GM19467 (cell line): ENCODE measurements at regions not wholly inside any gene's neighbourhood (a gene's known extent, or its start where the extent isn't known, plus 50 kb on each side); places are given as distances from the start of the nearest gene placed in this dataset.

ENCODE experiments used
- ATAC-seq: cut with Tn5 transposase; IDR thresholded peaks from one replicate; pipeline ENCODE4 v1.9.1; 2021; ENCODE audit warnings: mild to moderate bottlenecking, moderate library complexity; ENCODE audit not compliant: unreplicated experiment

DNA sequence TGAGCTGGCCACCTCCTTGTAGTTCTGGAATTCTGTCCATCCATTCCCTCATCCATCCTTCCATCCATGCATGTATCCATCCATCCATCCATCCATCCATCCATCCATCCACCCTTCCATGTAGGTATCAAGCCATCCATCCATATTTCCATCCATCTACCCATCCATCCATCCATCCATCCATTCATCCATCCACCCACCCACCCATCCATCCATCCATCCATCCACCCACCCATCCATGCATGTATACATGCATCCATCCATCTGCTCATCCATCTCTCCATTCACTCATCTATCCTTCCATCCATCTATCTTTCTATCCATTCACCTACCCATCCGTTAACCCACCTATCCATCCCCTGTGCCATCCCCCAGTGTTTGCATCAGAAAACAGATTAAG lies 153.6 kb upstream of the STX18 start:
- ATAC-seq, result no peak

DNA sequence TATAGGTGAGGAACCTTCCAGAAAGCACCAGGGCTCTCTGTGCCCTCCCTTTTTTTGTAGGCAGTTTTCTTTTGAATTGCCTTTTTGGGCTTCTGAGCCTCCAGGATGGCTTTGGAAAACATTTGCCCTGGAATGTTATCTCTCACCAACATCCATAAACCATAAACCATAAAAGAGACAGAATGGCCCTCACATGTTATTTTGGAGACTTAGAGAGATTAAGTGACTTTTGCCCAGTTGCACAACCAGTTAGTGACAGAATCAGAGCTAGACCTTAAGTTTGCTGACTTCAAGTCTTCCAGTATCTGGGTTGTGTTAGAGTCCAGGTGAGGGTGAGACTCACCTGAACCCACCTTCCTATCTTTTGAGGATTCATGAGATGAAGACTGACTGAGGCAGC lies 153.0 kb upstream of the STX18 start:
- ATAC-seq, result no peak

- no peak for ATAC-seq
Measured at GRCh38 chr4:4694296-4694772, 152.5 kb upstream of the STX18 start.

GRCh38 chr4:4693755-4694295 lies 152.0 kb upstream of the STX18 start:
- no peak for ATAC-seq

- no peak for ATAC-seq
Measured at GRCh38 chr4:4693258-4693657, 151.4 kb upstream of the STX18 start.

DNA sequence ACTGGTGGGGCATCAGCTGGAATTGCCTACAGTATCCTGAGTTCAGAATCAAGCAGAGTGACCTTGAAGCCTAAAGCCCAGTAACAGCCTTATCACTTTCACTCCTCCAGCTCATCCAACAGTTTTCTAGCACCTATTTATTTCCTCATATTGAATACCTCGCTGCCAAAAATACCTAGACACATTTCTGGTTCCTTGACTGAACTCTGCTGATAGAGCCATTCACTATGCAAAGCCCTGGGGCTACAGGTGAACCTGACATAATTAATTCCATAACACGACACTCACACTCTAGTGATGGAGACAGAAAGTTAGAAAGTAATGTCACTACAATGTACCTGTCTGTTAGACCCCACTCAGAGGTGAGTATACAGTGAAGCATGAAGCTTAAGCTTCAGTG lies 149.0 kb upstream of the STX18 start:
- no peak for ATAC-seq

DNA sequence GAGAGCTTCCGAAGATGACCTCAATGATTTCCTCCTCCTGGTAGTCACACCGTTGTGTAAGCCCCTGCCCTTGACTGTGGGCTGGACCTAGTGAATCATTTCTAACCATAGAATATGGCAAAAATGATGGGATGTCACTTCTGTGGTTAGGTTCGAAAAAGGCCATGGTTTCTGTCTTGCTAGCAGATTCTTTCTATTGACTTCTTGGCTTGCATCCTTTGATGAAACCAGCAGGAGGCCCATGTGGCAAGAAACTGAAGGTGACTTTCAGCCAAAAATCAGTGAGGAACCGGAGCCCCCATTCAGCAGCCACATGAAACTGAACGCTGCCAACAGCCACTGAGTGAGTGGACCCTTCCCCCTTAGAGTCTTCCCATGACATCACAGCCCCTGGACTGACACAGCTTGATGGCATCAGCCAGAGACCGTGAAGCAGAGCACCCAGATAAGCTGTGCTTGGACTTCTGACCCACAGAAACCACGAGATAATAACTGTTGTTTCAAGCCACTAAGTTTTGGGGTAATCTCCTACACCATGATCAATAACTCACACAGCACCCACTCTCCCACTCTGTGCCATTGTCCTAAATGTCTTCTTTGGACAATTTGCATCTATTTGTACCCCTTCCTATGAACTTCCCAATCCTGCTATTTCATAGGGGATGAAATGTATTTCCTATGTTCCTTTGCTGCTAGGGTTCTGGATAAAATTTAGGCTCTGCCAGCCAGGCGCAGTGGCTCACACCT lies 148.0 kb upstream of the STX18 start:
- peak; percentile 85 for ATAC-seq

GRCh38 chr4:4687935-4688727 lies 146.3 kb upstream of the STX18 start:
- ATAC-seq, result no peak

DNA sequence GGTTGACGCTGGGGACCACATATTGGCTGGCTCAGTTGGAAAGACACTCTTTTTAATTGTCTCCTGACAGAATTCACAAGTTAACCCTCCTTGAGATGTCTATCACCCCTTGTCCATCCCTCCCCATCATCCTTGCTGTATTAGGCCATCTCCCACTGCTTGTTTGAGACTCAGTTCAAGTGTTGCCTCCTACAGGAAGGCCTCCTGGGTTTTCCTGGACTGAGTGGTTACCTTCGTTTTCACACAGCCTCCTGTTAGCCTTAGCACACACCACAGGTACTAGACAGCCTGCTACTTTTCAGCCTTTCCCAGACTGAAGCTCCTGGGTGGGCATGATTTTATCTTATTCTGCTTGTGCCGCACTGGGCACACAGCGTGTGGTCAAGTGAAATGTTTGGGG lies 145.3 kb upstream of the STX18 start:
- ATAC-seq, result no peak

GRCh38 chr4:4685810-4686795 lies 144.3 kb upstream of the STX18 start:
- no peak for ATAC-seq

DNA sequence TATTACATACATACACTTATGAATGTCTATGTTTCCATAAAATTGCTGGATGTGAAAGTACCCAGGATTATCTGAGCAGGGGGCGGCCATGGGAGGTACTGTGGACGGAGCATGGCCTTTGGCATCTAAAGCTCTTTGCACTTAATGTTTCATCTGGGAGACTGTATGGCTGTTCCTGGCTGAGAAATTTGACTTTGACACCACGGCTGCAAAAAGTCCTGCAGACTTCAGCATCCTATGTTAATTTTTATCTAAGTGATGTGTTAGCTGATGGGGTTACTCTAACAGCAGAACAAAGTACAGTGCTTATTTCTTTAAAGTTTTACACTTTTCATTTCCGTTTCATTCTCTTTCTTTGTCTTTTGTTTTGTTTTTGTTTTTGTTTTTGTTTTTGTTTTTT lies 139.8 kb upstream of the STX18 start:
- no peak for ATAC-seq

GRCh38 chr4:4680758-4681157 lies 138.9 kb upstream of the STX18 start:
- no peak for ATAC-seq

- ATAC-seq, result no peak
Measured at GRCh38 chr4:4680243-4680642, 138.4 kb upstream of the STX18 start.

- ATAC-seq, result no peak
Measured at GRCh38 chr4:4677556-4678522, 136.0 kb upstream of the STX18 start.

DNA sequence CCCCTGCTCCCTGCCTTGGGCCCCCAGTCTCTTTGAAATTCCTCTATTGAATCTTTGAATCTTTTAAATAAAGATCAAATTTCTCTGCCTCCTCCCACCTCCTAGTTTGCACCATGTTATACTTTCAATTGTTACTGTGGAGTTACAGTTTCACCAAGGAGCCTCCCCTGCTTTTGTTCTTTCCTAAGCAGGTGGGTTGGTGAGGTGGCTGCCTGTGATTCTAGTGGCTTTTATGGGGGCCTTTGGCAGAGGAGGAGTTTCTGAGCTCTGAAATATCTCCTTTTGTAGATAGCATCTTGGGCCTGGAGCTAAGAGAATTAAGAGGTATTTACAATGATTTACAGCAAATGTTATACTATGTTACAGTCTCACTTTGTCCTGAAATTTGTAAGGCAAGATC lies 133.8 kb upstream of the STX18 start:
- ATAC-seq, result no peak

- no peak for ATAC-seq
Measured at GRCh38 chr4:4675051-4675581, 133.3 kb upstream of the STX18 start.

- ATAC-seq, result no peak
Measured at GRCh38 chr4:4673070-4673469, 131.2 kb upstream of the STX18 start.

- no peak for ATAC-seq
Measured at GRCh38 chr4:4672402-4672801, 130.6 kb upstream of the STX18 start.

GRCh38 chr4:4671774-4672349 lies 130.0 kb upstream of the STX18 start:
- ATAC-seq, result no peak
